GM12891 (cell line): ENCODE measurements at regions not wholly inside any gene's neighbourhood (a gene's known extent, or its start where the extent isn't known, plus 50 kb on each side); places are given as distances from the start of the nearest gene placed in this dataset.

Source experiments
- PAX5 ChIP-seq: IDR thresholded peaks from 2 replicates; pipeline ENCODE4 v1.6.1; 2011; ENCODE audit warnings: low read length, moderate library complexity, mild to moderate bottlenecking; ENCODE audit not compliant: insufficient read depth, severe bottlenecking
- POLR2A ChIP-seq: IDR thresholded peaks from 2 replicates; pipeline ENCODE4 v1.6.1; 2011; ENCODE audit warnings: low read depth, low read length, control low read depth
- POLR2AphosphoS5 ChIP-seq: IDR thresholded peaks from 2 replicates; pipeline ENCODE4 v1.6.1; 2011; ENCODE audit warnings: low read depth, low read length, control low read depth
- TAF1 ChIP-seq: IDR thresholded peaks from 2 replicates; pipeline ENCODE4 v1.6.1; 2011; ENCODE audit warnings: low read depth, low read length, control low read depth

DNA sequence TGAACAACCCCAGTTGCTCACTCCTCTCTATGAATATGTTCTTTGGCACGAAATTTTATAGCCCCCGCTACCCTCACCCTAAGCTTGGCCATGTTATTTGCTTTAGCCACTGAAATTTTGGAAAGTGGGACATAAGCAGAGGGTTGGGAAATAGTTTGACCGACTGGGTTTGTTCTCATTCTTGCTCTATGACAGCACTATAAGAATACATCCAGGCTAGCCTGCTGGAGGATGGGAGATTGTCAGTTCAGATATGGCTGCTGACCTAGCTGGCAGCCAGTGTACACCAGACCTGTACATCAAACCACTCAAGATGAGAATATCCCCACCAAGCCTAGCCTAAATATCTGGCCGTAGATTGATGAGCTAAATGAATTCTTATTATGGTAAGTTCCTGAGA, 298.1 kb downstream of the PDGFC start:
- TF ChIP-seq POLR2A (no peak), POLR2AphosphoS5 (no peak), TAF1 (no peak), PAX5 (no peak)
